NCI-H2107 treated with DMSO at 0.1 percent for 48 hours (cell line): ENCODE measurements at regions not wholly inside any gene's neighbourhood (a gene's known extent, or its start where the extent isn't known, plus 50 kb on each side); places are given as distances from the start of the nearest gene placed in this dataset.
"Not testable (repeated sequence)": the region's sequence is repeated elsewhere in the genome, so short reads cannot be mapped to it uniquely, and the experiment has no call there.

Experiments used
- DNase-seq: peaks from one replicate; lab custom pipeline; 2025; ENCODE audit not compliant: unreplicated experiment; lab: John Stamatoyannopoulos, UW

DNA sequence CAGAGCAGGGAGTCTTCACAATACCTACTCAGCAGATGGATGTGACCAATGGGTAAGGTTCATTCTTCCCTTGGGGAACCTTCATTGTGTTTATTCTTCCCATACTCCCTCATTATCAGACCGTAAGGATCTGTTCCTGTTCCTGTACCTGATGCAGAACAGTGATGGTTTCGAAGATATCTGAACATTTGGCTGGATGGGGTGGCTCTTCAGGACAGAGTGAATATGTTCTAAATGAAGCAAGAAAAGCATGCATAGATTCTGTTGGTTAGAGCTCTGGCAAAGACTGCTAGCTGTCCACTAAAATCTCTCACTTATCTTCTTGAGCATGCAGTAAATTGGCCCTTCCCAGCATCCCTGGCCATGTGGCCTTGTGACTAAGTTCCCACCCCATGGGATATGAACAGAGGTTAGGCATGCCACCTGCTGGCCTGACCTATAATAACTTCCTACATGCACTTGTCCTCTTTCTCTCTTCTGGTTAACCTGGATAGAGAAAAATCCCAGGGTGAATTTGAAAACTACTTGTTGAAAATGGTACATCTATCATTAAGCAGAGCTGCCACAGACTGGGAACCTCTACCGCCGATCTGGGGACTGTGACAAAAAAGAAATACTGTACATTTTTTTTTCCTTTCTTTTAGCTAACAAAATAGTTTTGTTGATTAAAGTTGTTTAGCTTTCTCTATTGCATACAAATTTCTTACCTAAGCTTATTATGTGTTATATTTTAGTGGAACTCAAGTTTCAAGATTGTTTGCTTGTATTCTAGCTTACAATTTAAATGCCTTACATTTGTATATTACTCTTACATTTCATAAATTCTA, 60.0 kb upstream of the BANK1 start:
- DNase-seq = peak; percentile 32

DNA sequence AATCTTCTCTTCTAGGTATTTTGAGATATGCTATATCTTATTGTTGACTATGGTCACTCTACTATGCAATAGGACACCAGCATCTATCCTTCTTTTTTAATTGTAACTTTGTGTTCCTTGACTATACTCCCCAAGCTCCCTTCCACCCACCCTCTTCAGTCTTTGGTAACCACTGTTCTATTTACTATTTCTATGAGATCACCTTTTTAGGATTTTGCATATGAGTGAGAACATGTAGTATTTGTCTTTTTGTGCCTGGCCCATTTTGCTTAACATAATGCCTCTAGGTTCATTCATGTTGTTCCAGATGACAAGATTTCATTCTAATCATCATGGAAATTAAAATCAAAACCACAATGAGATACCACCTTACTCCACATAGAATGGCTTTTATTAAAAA, 63.3 kb upstream of the BANK1 start:
- no peak for DNase-seq

DNA sequence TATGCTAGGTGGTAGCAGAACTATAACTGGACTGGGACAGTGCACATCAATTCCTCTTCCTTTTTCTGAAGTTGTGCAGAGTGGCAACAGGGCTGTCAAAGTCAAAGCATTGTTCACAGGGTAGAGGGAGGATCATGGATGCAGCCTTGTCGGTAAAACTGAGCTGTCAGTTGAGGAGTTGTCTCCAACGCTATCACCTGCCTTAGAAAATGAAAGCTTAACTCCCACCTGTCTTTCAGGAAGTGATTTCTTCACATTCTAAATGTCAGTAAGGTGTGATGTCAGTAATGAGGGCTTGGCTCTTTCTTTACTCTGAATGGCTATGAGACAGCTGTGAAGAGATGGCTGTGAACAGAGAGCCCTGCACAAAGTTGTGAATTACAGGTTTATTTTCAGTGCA, 66.4 kb upstream of the BANK1 start:
- DNase-seq = no peak

DNA sequence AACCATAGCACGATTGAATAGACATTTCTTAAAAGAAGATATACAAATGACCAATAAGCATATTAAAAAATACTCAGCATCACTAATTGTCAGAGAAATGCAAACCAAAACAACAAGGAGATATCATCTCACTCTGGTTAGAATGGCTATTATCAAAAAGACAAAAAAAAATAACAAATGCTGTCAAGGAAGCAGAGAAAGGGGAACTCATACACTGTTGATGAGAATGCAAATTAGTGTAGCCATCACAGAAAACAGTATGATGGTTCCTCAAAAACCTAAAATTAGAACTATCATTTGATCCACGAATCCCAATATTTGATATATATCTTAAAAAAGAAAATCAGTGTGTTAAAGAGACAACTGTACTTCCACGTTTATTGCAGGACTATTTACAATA, 71.7 kb upstream of the BANK1 start:
- DNase-seq = no peak

DNA sequence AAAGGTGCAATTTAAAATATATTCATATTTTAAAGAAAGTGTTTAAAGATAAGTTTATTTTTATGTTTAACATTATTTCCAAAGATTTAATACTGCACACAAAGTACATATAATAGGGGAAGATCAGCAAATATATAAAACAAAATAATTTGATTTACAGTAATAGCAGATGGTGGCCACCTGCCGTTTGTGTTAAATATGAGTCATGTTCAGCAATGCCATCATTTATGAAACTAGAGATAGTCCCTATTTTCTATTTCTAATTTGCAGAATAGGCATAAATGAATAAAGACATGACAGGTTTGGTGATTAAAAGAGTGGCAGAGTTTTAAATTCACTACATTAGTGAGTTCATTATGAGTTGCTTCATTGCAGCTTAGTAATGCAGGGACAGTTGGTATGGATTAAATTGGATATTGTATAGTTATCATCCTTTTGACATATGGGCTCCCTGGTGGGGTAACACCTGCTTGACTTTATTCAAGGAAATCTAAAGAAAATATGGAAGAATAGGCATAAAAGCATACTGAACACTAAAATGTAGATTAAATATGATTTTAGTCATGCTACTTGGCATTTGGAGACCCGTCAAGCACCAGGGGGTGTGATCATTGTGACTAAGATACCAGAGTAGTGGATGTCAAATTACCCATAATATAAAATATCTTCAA, 78.8 kb upstream of the BANK1 start:
- no peak for DNase-seq

DNA sequence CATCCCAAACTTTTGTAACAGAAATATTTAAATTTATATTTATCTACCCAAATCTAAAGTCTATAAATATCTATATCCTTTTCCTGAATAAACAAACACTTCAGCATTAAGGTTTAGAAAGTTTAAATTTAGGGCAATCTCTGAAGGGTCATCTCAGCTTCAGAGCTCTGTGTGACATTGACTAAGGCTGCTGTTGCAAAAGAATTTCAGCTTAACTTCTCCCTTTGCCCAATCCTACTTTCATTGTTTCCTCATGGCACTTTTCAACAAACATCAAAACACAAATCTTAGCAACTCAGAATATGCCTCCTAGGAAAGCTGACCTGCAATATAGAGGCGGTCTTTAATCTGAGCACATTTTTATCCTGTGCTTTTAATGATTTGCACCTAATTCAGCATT, 79.7 kb upstream of the BANK1 start:
- no peak for DNase-seq

DNA sequence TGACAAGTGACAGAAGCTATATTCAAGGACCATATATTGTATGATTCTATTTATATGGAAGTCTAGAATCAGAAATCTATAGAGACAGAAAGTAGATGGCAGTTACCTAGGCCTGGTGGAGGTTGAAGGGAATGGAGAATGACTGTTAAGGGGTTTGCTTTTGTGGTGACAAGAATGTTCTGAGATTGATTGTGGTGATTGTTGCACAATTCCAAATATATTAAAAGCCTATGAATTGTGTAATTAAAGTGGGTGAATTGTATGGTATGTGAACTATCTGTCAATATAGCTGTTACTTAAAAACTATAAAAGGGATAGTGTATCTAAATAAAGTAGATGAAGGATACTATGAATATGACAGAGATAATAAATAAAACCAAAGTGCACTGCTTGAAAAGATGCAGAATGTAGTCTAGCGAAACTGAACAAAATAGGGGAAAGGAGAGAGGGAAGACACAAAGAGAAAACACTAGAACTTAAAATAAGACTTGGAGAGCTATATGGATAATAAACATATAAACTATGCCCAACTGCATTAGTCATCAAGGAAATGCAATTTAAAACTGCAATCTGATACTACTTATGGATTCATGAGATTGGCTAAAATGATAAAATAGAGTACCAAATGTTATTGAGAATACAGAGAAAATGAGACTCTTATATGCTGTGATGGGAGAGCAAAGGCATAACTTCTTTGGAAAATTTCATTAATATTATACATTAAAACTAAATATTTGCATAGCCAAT, 82.1 kb upstream of the BANK1 start:
- DNase-seq = no peak

DNA sequence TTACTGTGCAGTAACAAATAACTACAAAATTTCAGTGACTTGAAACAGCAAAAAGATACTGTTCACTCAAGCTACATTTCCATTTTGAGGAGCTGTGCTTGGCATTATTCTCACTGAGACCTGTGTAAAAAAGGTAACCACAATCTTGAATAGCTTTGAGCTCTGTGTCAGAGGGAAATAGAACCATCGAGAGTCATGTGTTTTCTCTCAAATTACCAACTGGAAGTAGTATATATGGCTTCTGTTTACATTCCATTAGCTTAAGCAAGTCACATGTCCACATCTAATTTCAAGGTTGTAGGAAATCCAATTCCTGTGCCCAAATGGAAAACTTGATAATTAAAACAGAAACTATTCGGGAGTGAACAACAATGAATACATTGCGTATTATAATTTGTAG, 82.9 kb upstream of the BANK1 start:
- DNase-seq = no peak

DNA sequence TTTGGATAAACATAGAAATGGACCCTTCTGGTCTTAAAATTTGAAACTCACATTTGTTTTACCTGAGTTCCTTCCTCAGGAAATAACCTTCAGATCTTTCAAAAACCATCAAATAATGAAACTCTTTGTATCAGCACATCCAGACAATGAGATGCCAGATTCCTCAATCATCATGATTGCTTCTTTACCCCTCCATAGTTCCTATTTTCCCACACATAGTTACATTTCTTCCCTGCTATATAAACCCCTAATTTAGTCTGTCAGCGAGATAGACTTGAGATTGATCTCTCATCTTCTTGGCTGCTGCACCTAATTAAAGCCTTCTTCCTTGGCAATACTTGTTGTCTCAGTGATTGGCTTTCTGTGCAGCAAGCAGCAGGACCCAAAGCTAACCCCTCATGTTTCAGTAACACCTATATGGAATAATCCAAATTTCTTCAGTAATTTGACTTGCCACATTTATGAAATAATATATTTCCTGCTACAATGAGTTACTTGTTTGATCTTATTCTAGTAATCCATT, 83.9 kb upstream of the BANK1 start:
- DNase-seq = no peak

DNA sequence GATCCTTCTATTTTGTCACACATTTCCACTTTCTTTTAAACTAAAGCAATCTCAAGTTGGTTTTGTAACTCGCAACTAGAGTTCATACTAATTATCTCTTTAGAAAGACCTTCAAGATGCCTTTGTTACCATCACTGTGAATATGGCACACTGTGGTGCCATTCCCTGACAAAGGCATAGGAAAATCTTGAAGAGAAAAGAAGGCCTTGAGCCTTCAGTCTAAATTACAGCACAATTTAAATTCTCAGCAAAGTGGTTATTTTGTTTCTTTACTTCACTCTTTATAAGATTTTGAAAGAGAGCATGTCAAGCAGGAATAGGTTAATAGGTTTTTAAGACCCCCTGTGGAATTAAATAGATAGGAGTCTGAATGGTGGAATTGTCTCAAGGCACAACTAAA, 89.0 kb upstream of the BANK1 start:
- no peak for DNase-seq

DNA sequence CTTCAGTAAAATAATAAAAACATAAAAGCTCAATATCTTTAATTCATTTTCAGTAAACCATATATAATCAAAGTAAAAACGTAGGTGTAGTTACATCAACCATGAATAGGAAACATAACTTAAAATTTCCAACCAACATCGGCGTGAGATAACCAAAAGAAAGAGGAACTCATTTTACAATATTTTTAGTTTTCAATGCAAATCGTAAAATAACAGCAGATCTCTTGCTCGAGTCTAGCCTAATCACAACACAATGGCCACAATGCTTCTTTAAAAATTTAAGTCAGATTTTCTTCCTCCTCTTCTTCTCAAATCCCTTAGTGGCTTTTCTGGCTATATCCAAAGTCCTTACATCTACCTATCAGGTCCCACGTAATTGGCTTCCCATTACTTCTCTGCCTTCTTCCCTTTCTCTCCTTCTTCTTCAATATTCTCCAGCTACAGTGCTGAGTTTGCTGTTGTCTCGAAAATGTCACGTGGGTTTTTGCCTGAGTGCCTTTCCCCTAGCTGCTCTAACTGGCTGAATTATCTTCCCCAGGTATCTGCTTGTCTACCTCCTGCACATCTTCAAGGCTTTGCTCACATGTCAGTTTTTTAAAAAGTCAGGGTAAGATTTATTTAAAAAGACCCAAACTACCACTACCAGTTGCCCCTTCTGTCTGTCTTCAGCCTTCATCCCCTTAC, 90.9 kb upstream of the BANK1 start:
- DNase-seq = no peak

DNA sequence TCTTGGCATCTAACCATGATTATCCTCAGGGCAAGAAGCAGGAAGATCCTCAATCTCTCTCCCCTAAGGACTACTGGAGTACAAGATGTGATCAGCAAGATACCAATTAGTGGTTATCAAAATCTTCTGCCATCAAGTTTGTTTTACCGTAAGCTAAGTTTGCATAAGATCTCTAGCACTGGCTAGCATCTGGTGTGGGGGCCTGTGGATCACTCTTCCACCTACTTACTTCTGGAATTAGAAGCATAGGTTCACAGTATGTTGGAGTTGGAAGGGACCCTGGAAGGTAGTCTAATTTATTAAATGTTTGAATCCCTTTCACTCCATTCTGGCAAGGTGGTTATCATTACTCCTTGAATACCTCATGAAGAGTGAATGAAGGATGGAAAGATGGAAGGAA, 93.3 kb upstream of the BANK1 start:
- DNase-seq = no peak

DNA sequence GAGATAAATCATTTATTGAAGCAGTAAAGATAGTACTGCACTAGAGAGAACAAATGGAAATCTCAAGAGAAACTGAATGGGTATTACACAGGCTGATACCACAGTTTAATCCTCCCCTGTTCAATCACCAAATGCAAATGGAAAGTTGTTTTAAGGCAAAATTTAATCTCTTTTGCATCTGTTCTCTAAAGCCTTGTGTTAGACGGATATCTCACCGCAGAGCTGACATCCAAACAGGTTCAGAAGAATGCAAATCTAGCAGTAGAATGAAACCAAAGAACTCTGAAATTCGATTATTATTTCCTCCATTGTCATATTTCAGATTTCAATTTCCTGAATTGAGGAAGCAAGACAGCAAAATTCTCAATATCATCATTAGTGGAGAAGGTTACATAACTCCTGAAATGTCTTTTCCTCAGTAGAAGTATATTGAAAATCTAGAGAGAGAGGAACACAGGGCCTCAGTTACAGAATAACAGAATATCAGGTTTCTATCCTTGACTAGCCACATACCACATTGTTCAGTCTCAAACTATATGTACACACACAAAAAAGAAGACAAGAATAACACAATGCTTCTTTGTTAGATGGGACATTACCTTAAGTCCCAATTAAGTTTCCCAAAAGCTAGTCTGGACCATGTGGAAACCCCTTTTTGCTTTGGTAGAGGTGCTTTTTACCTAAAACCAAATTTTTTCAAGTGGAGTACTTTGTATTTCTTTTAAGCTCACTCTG, 94.1 kb upstream of the BANK1 start:
- no peak for DNase-seq

DNA sequence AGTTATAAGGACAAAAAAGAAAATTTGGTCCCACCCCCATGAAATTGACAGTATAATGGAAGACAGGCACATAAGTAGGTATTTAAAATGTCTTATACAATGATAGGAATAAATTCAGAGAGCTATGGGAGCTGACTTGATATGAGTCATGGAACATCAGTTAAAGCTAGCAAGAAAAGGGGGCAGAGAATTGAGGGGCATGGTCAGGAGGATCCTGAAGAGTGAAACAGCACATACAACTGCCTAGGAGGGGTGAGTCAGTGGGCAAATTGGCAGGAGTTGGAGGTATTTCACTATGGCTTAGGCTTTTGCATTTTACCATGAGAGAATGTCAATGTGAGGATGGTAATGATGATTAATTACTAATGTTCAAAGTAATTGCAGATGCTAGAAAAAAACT, 95.4 kb upstream of the BANK1 start:
- no peak for DNase-seq

DNA sequence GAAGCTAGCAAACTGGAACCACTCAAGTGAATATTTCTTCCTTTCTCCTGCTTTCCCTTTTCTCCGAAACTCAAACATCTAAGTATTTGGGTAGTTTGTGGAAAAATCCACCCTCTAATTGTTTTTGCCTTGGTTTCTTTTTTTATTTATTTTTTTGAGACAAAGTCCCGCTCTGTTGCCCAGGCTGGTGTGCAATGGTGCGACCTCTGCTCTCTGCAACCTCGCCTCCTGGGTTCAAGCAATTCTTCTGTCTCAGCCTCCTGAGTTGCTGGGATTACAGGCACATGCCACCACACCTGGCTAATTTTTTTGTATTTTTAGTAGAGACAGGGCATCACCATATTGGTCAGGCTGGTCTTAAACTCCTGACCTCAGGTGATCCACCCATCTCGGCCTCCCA, 96.1 kb upstream of the BANK1 start:
- not testable (repeated sequence) for DNase-seq

DNA sequence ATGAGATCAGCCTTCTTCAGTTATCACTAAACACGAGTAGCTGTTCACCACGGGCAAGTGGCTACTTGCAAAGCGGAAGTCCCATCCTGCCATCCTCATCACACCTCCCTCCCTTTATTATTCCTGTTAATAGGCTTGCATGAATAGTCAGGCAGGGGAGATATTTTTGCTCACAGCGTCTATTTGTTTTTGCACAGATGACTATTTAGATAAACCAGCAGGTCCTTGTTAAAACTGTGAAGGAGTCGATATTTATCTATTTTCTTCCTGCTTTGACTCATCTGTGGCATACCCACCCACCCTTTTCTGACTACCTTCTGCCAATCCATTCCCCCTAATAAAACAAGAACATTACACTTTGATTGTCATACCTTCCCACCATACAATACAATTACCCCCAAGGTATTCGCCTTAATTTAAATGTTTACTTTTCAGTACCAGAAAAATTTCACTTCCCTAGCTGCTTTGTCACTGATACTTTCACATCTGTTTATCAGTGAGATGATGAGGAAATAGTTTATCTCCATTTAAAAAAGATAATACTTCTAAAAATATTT, 96.6 kb upstream of the BANK1 start:
- DNase-seq = no peak

DNA sequence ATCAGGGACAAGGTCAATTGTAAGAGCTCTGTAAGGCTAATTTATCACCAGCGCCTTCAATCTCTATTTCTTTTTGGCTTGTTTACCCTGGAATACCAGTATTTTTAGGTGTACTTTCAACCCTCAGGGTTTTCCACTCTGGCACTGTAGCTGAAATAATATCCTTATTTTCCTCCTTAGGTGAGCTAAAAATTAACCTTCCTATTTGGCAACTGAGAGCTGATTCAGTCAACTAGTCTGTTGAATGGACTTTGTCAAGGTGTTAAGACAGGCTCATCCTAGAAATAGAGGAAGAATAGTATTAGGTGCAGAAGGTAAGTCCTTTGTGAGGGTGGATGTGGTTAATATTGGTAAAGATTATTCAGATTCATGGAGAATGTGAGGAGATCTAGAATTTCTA, 101.3 kb upstream of the BANK1 start:
- no peak for DNase-seq

DNA sequence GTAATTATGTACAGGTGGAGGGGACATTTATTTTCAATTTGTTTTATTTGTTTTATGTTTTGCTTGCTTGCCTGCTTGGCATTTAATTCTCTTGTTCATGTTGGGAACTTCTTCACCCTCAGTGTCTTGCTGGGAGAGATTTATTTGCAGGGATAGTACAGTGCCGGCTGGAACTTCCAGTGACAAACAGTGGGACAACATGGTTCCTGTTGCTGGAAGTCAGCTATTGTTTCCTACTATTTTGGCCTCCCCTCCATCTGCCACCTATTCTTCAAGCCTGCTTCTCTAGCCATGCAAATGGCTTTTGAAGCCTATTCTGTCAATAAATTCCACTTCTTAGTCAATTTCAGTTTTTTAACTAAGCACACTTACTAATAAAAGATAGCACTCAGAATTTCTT, 105.4 kb upstream of the BANK1 start:
- DNase-seq = no peak

DNA sequence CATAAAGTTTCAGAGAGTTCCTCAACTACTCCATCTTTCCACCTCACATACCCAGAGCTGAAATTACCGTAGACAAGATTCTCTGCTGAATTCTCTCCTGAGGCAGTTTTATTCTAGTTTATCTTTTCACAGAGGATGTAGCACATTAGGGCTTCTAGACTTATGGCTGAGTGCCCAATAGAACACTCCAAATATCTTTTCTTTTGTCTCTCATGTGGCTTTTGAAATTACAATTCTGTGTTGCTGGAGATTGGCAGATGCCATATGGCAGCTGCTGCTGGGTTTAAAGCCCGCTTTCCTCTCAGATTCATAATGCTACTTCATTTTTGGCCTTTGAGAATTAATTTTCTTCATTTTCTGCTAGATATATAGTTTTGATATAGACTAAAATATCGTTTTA, 107.6 kb upstream of the BANK1 start:
- DNase-seq = peak; percentile 0

DNA sequence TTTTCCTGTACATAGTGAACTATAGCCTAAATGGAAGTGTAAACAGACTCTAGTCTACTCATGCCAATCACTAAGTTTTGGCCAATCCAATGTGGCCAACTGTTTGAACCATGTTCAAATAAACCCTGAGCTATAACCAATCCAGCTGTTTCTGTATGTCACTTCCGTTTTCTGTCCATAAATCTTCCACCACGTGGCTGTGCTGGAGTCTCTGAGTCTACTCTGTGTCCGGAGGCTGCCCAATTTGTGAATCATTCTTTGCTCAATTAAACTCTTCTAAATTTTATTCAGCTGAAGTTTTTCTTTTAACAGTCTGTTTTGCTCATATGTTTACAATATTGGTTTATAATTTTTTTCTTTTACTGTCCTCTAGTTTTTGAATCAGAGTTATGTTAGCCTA, 112.3 kb upstream of the BANK1 start:
- DNase-seq = no peak
